ENCODE measurements at regions not wholly inside any gene's neighbourhood (a gene's known extent, or its start where the extent isn't known, plus 50 kb on each side); places are given as distances from the start of the nearest gene placed in this dataset.

DNA sequence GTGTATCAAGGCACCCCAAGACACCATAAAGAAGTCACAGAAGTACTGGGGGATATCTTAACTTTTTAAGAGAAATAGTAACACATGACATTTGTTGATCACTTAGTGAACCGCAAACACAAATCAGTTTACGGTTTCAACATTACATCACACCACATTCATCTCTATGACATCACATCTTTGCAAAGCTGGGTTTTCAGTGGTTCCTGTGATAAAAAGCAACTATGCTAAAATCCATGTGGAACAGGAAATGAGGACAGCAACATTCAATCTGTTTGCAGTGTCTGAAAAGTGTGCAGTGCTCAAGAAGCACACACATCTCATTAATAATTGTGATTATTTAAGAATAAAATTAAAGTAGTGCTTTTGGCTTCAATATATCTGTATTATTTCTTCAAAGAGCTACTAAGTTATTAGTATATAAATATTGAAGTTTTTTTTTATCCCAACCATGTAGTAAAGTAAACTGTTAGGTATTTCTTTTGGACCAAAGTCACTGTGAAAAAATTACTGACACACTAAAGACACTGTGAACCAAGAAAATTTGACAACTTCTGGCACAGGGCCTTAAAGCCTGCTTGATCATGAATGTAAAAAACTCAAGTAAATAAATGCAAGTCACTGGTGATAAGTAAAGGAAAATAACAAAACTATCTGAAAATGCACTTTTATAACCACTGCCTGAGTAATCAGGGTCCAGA, 156.0 kb upstream of the SOX6 start:
- H3K79me1 ChIP-seq (ENCODE audit: insufficient read depth, low read depth, low read length, poor library complexity, severe bottlenecking) = no peaks in the 10 kb centered on the region
- no peak overlapping the region for H2BK15ac ChIP-seq (ENCODE audit: low read depth, low read length)
- H3K23me2 ChIP-seq (ENCODE audit: insufficient read length, low read depth, low read length, poor library complexity, severe bottlenecking) = no peaks in the 10 kb centered on the region
- Mint-ChIP-seq H3K4me1 (0 out of 4 replicates have a peak, but pooled peaks cover 0 to 2% of the 10 kb centered on the region in 2 experiments), H3K27me3 (ENCODE audit: low read depth) (peaks cover 25% of the 10 kb centered on the region), H3K27ac (no peak overlapping the region), H3K36me3 (ENCODE audit: insufficient read depth in 1 of 3, low read depth in 3 of 3) (no peaks in the 10 kb centered on the region), H3K9me3 (no peaks in the 10 kb centered on the region; a peak in 1 of 5 replicates), H3K4me3 (no peak overlapping the region)
- no peak overlapping the region for H2BK20ac ChIP-seq (ENCODE audit: low read depth, low read length, poor library complexity, severe bottlenecking)
- no peak overlapping the region for H4K5ac ChIP-seq (ENCODE audit: insufficient read length, low read depth, low read length)
- H3K4me2 ChIP-seq (ENCODE audit: insufficient read depth, insufficient read length, low read length) = no peak overlapping the region
- H3T11ph ChIP-seq (ENCODE audit: low read length) = no peak overlapping the region
- no peak overlapping the region for H2BK5ac ChIP-seq (ENCODE audit: insufficient read length, low read length)
- H2AK5ac ChIP-seq (ENCODE audit: insufficient read length, low read length) = no peak overlapping the region
- H3K4ac ChIP-seq (ENCODE audit: low read depth, low read length) = no peak overlapping the region
- no peak overlapping the region for H2AFZ ChIP-seq (ENCODE audit: low read length)
- TF ChIP-seq CTCF (conservative IDR thresholded peaks at IDR 0.05) = no peak
- no peak overlapping the region for H2BK12ac ChIP-seq (ENCODE audit: insufficient read length, low read depth, low read length)
- H3K27me3 ChIP-seq (ENCODE audit: insufficient read depth, low read length) = no peaks in the 10 kb centered on the region
- H3K18ac ChIP-seq (ENCODE audit: insufficient read length, low read depth, low read length) = no peak overlapping the region
- no peak overlapping the region for H2BK120ac ChIP-seq (ENCODE audit: low read depth, low read length, poor library complexity, severe bottlenecking)
- no CpG with 5 or more reads among the region's 2 CpGs for WGBS (ENCODE audit: extremely low coverage, insufficient read length, low lambda C conversion rate)
- no peaks in the 10 kb centered on the region for H3K79me2 ChIP-seq (ENCODE audit: insufficient read depth, low read length)
- no peak overlapping the region for H3K27ac ChIP-seq (ENCODE audit: insufficient read length, low read depth, low read length)
- no peak overlapping the region for H3K56ac ChIP-seq (ENCODE audit: insufficient read length, low read depth, low read length)
- H4K91ac ChIP-seq (ENCODE audit: insufficient read length, low read depth, low read length) = no peak overlapping the region
- H4K8ac ChIP-seq (replicated peaks; ENCODE audit: insufficient read length, low read depth, low read length) = no peak overlapping the region
- H3K23ac ChIP-seq (ENCODE audit: insufficient read length, low read depth, low read length) = no peak overlapping the region
- H3K9me3 ChIP-seq (ENCODE audit: control insufficient read depth, low read depth, low read length) = no peaks in the 10 kb centered on the region
- no peak for DNase-seq
- no peaks in the 10 kb centered on the region for H3K4me1 ChIP-seq (ENCODE audit: insufficient read depth, low read length)
- H3K14ac ChIP-seq (ENCODE audit: insufficient read depth, low read length) = no peak overlapping the region
- no peak overlapping the region for H3K9ac ChIP-seq (ENCODE audit: extremely low read depth, insufficient read length, low read length)
- H4K20me1 ChIP-seq (ENCODE audit: control insufficient read depth, insufficient read depth, insufficient read length) = no peaks in the 10 kb centered on the region

Measured in H9 (cell line).